ENCODE measurements at regions not wholly inside any gene's neighbourhood (a gene's known extent, or its start where the extent isn't known, plus 50 kb on each side); places are given as distances from the start of the nearest gene placed in this dataset.

DNA sequence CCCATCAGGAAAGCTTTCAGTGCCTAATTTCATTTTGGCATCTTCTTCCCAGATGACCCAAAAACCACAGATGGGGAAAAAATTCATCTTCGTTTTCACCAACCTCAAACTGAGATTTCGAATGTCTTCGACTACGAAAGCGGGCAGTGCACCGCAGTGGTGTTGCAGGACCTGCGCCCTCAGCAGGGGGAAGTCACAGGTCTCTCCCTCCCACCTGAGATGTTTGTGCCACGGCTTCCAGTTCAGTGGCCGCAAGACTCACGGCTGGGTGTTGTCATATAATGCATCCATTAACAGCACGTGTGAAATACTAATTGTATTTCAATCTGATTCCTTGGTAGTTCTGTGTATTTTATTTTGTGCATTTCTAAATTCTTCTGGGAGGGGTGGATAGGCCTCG, 66.2 kb upstream of the SALL3 start:
- TF ChIP-seq EZH2 (IDR thresholded peaks at IDR 0.05; ENCODE audit: low read length): no peak
- TF ChIP-seq, protein P1, sequence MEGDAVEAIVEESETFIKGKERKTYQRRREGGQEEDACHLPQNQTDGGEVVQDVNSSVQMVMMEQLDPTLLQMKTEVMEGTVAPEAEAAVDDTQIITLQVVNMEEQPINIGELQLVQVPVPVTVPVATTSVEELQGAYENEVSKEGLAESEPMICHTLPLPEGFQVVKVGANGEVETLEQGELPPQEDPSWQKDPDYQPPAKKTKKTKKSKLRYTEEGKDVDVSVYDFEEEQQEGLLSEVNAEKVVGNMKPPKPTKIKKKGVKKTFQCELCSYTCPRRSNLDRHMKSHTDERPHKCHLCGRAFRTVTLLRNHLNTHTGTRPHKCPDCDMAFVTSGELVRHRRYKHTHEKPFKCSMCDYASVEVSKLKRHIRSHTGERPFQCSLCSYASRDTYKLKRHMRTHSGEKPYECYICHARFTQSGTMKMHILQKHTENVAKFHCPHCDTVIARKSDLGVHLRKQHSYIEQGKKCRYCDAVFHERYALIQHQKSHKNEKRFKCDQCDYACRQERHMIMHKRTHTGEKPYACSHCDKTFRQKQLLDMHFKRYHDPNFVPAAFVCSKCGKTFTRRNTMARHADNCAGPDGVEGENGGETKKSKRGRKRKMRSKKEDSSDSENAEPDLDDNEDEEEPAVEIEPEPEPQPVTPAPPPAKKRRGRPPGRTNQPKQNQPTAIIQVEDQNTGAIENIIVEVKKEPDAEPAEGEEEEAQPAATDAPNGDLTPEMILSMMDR (optimal IDR thresholded peaks at IDR 0.05 in 1 of 3, IDR thresholded peaks at IDR 0.05 in 1 of 3, conservative IDR thresholded peaks at IDR 0.05 in 1 of 3; ENCODE audit: extremely low read depth in 1 of 3, insufficient read depth in 2 of 3, low read length in 3 of 3): no peak

Data from keratinocyte (primary cell).